ENCODE measurements at regions not wholly inside any gene's neighbourhood (a gene's known extent, or its start where the extent isn't known, plus 50 kb on each side); places are given as distances from the start of the nearest gene placed in this dataset.

- Histone ChIP-seq H3K4me1 (ENCODE audit: control insufficient read depth, extremely low read depth, insufficient read depth, low read length) (no peaks in the 10 kb centered on the region), H4K20me1 (replicated peaks; ENCODE audit: control insufficient read depth, extremely low read depth, insufficient read depth, low read length) (no peaks in the 10 kb centered on the region), H3K4me2 (ENCODE audit: insufficient read depth, low read length) (no peak overlapping the region), H3K4me3 (replicated peaks in 1 of 3; ENCODE audit: insufficient read depth in 1 of 3, low read depth in 1 of 3, low read length in 3 of 3) (no peak overlapping the region), H3K36me3 (ENCODE audit: control insufficient read depth in 2 of 2, extremely low read depth in 1 of 2, insufficient read depth in 2 of 2, low read length in 2 of 2) (no peaks in the 10 kb centered on the region), H3K9me1 (replicated peaks; ENCODE audit: control insufficient read depth, extremely low read depth, insufficient read depth, low read length) (no peaks in the 10 kb centered on the region), H3K9me3 (replicated peaks; ENCODE audit: control insufficient read depth, insufficient read depth, low read length) (no peaks in the 10 kb centered on the region), H3K79me2 (ENCODE audit: control insufficient read depth, insufficient read depth, low read length) (no peaks in the 10 kb centered on the region), H3K27ac (ENCODE audit: insufficient read depth, low read depth, low read length) (no peak overlapping the region), H3K9ac (replicated peaks; ENCODE audit: extremely low read depth, insufficient read depth, low read length) (no peak overlapping the region), H3K27me3 (ENCODE audit: control insufficient read depth in 2 of 2, insufficient read depth in 2 of 2, low read length in 2 of 2) (peaks cover 0 to 2% of the 10 kb centered on the region in 2 experiments), H2AFZ (ENCODE audit: low read depth, low read length) (no peak overlapping the region)
- FAIRE-seq (no peak), DNase-seq (ENCODE audit: low read depth, low spot score) (no peak)
- intact Hi-C loops (cut with micrococcal nuclease): no loop called here
- POLR2A ChIA-PET: no interaction called here
- no TSS peak for BruUV-seq (replicated peaks)
- dilution Hi-C loops (cut with MboI; ENCODE audit: extremely low pct_ligation_motif_present, low sequenced_read_pairs): no loop called here
- TF ChIP-seq FOS (IDR thresholded peaks at IDR 0.05; ENCODE audit: borderline replicate concordance, insufficient read depth, low read length) (no peak), MAX (IDR thresholded peaks at IDR 0.05; ENCODE audit: insufficient read depth, insufficient read length) (no peak), POLR2AphosphoS5 (IDR thresholded peaks at IDR 0.05; ENCODE audit: insufficient read depth, low read depth, low read length) (no peak)
- CTCF ChIA-PET: no interaction called here
These were observed 111.8 kb upstream of the IER5L start for GRCh38 chr9:129289883-129290282.

- Histone ChIP-seq H3K4me1 (ENCODE audit: control insufficient read depth, extremely low read depth, insufficient read depth, low read length) (no peaks in the 10 kb centered on the region), H3K27me3 (ENCODE audit: control insufficient read depth in 2 of 2, insufficient read depth in 2 of 2, low read length in 2 of 2) (peaks cover 0 to 2% of the 10 kb centered on the region in 2 experiments), H3K4me2 (ENCODE audit: insufficient read depth, low read length) (no peak overlapping the region), H2AFZ (ENCODE audit: low read depth, low read length) (no peak overlapping the region), H4K20me1 (replicated peaks; ENCODE audit: control insufficient read depth, extremely low read depth, insufficient read depth, low read length) (no peaks in the 10 kb centered on the region), H3K9me1 (replicated peaks; ENCODE audit: control insufficient read depth, extremely low read depth, insufficient read depth, low read length) (no peaks in the 10 kb centered on the region), H3K79me2 (ENCODE audit: control insufficient read depth, insufficient read depth, low read length) (no peaks in the 10 kb centered on the region), H3K9me3 (replicated peaks; ENCODE audit: control insufficient read depth, insufficient read depth, low read length) (no peaks in the 10 kb centered on the region), H3K36me3 (ENCODE audit: control insufficient read depth in 2 of 2, extremely low read depth in 1 of 2, insufficient read depth in 2 of 2, low read length in 2 of 2) (no peaks in the 10 kb centered on the region), H3K4me3 (replicated peaks in 1 of 3; ENCODE audit: insufficient read depth in 1 of 3, low read depth in 1 of 3, low read length in 3 of 3) (no peak overlapping the region), H3K9ac (replicated peaks; ENCODE audit: extremely low read depth, insufficient read depth, low read length) (no peak overlapping the region), H3K27ac (ENCODE audit: insufficient read depth, low read depth, low read length) (no peak overlapping the region)
- intact Hi-C loops (cut with micrococcal nuclease) (no loop called here), dilution Hi-C loops (cut with MboI; ENCODE audit: extremely low pct_ligation_motif_present, low sequenced_read_pairs) (no loop called here)
- no TSS peak for BruUV-seq (replicated peaks)
- ChIA-PET POLR2A (no interaction called here), CTCF (no interaction called here)
- no peak for FAIRE-seq
- DNase-seq (ENCODE audit: low read depth, low spot score): no peak
- TF ChIP-seq POLR2AphosphoS5 (IDR thresholded peaks at IDR 0.05; ENCODE audit: insufficient read depth, low read depth, low read length) (no peak), GATA2 (IDR thresholded peaks at IDR 0.05; ENCODE audit: insufficient read depth, insufficient read length, low read depth, low read length) (no peak), MAX (IDR thresholded peaks at IDR 0.05; ENCODE audit: insufficient read depth, insufficient read length) (no peak), POLR2A (IDR thresholded peaks at IDR 0.05; ENCODE audit: low read depth, low read length) (no peak), CTCF (IDR thresholded peaks at IDR 0.05; ENCODE audit: extremely low read depth in 1 of 2, insufficient read depth in 1 of 2, low read depth in 1 of 2, low read length in 2 of 2) (no peak), FOS (IDR thresholded peaks at IDR 0.05; ENCODE audit: borderline replicate concordance, insufficient read depth, low read length) (no peak), MYC (IDR thresholded peaks at IDR 0.05; ENCODE audit: low read depth, low read length) (no peak), EZH2 (IDR thresholded peaks at IDR 0.05; ENCODE audit: borderline replicate concordance, low read depth, low read length, severe bottlenecking) (no peak), JUN (IDR thresholded peaks at IDR 0.05; ENCODE audit: borderline replicate concordance, insufficient read depth, insufficient read length, low read depth) (no peak)
These were observed 111.2 kb upstream of the IER5L start for GRCh38 chr9:129289131-129289731.

All from endothelial cell of umbilical vein (primary cell).